ENCODE measurements at regions not wholly inside any gene's neighbourhood (a gene's known extent, or its start where the extent isn't known, plus 50 kb on each side); places are given as distances from the start of the nearest gene placed in this dataset.

DNA sequence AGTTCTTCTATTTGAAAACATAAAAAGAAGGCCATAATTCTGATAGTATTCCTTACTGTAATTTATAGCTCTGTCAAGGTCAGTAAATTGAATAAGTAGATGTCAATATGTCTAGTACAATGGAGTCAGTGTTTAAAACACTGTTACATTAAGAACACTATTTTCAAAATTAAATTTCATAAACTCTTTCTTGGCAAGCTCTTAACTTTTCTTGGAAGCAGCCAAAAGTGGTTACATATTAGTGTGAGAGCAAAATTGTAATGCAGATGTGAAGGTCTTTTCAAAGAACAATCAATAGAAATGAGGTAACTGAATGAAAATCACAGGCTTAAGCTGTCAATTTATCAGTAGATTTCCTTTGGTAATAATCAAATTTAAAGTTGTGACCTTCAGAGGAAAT lies 722.4 kb upstream of the NOVA1 start:
- no peak for TF ChIP-seq EZH2 (IDR thresholded peaks at IDR 0.05; ENCODE audit: borderline replicate concordance, low read depth, low read length, poor library complexity, severe bottlenecking)
- TF ChIP-seq, protein P1, sequence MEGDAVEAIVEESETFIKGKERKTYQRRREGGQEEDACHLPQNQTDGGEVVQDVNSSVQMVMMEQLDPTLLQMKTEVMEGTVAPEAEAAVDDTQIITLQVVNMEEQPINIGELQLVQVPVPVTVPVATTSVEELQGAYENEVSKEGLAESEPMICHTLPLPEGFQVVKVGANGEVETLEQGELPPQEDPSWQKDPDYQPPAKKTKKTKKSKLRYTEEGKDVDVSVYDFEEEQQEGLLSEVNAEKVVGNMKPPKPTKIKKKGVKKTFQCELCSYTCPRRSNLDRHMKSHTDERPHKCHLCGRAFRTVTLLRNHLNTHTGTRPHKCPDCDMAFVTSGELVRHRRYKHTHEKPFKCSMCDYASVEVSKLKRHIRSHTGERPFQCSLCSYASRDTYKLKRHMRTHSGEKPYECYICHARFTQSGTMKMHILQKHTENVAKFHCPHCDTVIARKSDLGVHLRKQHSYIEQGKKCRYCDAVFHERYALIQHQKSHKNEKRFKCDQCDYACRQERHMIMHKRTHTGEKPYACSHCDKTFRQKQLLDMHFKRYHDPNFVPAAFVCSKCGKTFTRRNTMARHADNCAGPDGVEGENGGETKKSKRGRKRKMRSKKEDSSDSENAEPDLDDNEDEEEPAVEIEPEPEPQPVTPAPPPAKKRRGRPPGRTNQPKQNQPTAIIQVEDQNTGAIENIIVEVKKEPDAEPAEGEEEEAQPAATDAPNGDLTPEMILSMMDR (conservative IDR thresholded peaks at IDR 0.05; ENCODE audit: low read depth, low read length) = no peak

Measured in A673 (cell line).